ENCODE measurements at regions not wholly inside any gene's neighbourhood (a gene's known extent, or its start where the extent isn't known, plus 50 kb on each side); places are given as distances from the start of the nearest gene placed in this dataset.
A peak's percentile ranks its signal among the peaks of the same experiment; 100 is the strongest.

DNA sequence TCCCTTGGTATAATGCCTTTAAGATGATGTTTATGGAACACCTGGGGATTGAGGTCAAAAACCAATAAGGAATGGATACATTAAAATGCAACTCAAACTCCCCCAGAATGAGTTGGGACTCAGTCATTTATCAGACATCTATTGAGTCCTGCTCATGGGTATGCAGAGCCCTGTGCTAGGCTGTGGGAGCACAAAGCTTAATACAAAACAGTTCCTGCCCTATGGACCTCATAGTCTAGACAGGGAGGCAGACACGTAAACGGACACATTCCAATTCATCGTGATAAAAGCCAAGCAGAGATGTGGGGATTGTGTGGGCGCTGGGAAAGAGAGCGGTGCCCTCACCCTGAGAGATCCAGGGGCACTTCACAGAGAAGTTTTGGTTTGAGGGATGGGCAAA lies 181.7 kb downstream of the PTEN start:
- TF ChIP-seq GATA2 (IDR thresholded peaks at IDR 0.05; ENCODE audit: low read depth, low read length) = no peak
- no peak for TF ChIP-seq GATA3 (IDR thresholded peaks at IDR 0.05; ENCODE audit: low read depth, low read length)

- no peak for TF ChIP-seq GATA2 (IDR thresholded peaks at IDR 0.05; ENCODE audit: low read depth, low read length)
- TF ChIP-seq GATA3 (IDR thresholded peaks at IDR 0.05; ENCODE audit: low read depth, low read length) = no peak
These were observed 182.4 kb downstream of the PTEN start for GRCh38 chr10:88045656-88046415.

- TF ChIP-seq GATA2 (IDR thresholded peaks at IDR 0.05; ENCODE audit: low read depth, low read length) (no peak), GATA3 (IDR thresholded peaks at IDR 0.05; ENCODE audit: low read depth, low read length) (no peak)
These were observed 184.2 kb downstream of the PTEN start for GRCh38 chr10:88047579-88047978.

- TF ChIP-seq GATA2 (IDR thresholded peaks at IDR 0.05; ENCODE audit: low read depth, low read length) = no peak
- TF ChIP-seq GATA3 (IDR thresholded peaks at IDR 0.05; ENCODE audit: low read depth, low read length) = no peak
These were observed 184.9 kb downstream of the PTEN start for GRCh38 chr10:88048312-88048711.

- TF ChIP-seq GATA2 (IDR thresholded peaks at IDR 0.05; ENCODE audit: low read depth, low read length) = no peak
These were observed 185.8 kb downstream of the PTEN start for GRCh38 chr10:88049204-88049603.

GRCh38 chr10:88057720-88058119 lies 194.3 kb downstream of the PTEN start:
- TF ChIP-seq GATA3 (IDR thresholded peaks at IDR 0.05; ENCODE audit: low read depth, low read length) = no peak
- no peak for TF ChIP-seq GATA2 (IDR thresholded peaks at IDR 0.05; ENCODE audit: low read depth, low read length)

- no peak for TF ChIP-seq GATA3 (IDR thresholded peaks at IDR 0.05; ENCODE audit: low read depth, low read length)
- no peak for TF ChIP-seq GATA2 (IDR thresholded peaks at IDR 0.05; ENCODE audit: low read depth, low read length)
These were observed 195.3 kb downstream of the PTEN start for GRCh38 chr10:88058750-88059149.

GRCh38 chr10:88059190-88059589 lies 195.8 kb downstream of the PTEN start:
- TF ChIP-seq GATA3 (IDR thresholded peaks at IDR 0.05; ENCODE audit: low read depth, low read length) = no peak
- TF ChIP-seq GATA2 (IDR thresholded peaks at IDR 0.05; ENCODE audit: low read depth, low read length) = no peak

DNA sequence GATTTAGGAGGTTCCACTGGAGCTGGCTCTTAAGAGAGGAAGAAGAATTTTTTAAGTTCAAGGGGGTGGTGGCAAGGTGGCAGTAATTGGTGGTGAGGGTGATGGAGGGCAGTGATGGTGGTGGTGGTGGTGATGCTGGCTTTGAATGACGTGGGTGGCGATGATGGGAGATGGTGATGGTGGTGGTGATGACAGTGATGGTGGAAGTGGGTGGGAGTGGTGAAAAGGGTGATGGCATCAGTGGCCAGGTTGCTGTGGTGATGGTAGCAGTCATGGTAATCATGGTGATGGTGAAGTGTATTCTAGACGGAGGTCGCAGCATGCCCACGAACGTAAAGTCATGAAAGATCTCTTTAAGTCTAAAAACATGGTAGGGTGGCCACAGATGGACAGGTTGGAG lies 197.3 kb downstream of the PTEN start:
- no peak for TF ChIP-seq GATA3 (IDR thresholded peaks at IDR 0.05; ENCODE audit: low read depth, low read length)
- no peak for TF ChIP-seq GATA2 (IDR thresholded peaks at IDR 0.05; ENCODE audit: low read depth, low read length)

DNA sequence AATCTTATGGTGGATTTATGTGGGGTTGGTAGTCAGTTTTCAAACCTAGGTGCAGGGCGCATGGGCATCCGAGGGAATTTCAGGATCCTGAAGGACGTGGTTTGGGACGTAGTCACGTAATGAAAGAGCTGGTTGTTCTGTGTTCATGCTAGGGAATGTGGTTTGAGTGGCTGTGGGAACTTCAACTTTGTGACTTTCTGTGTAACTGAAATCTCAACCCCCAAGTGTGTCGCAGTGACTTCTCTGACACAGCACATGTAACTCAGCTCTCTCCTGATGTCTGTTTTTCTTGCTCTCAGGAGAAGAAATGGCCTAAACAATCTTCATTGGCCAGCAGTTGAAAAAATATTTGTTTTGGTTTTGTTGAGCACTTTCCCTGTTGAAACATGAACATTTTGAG lies 199.0 kb downstream of the PTEN start:
- TF ChIP-seq GATA3 (IDR thresholded peaks at IDR 0.05; ENCODE audit: low read depth, low read length) (no peak), GATA2 (IDR thresholded peaks at IDR 0.05; ENCODE audit: low read depth, low read length) (no peak)

- TF ChIP-seq GATA2 (IDR thresholded peaks at IDR 0.05; ENCODE audit: low read depth, low read length) (no peak), GATA3 (IDR thresholded peaks at IDR 0.05; ENCODE audit: low read depth, low read length) (no peak; the same call in 1 of the 2 replicates)
These were observed 199.5 kb downstream of the PTEN start for GRCh38 chr10:88062798-88063472.

- no peak for TF ChIP-seq GATA3 (IDR thresholded peaks at IDR 0.05; ENCODE audit: low read depth, low read length)
- TF ChIP-seq GATA2 (IDR thresholded peaks at IDR 0.05; ENCODE audit: low read depth, low read length) = no peak
These were observed 200.6 kb downstream of the PTEN start for GRCh38 chr10:88063861-88064557.

GRCh38 chr10:88064608-88065382 lies 201.4 kb downstream of the PTEN start:
- peak; percentile 95 for TF ChIP-seq GATA2 (IDR thresholded peaks at IDR 0.05; ENCODE audit: low read depth, low read length)
- TF ChIP-seq GATA3 (IDR thresholded peaks at IDR 0.05; ENCODE audit: low read depth, low read length) = peak; percentile 94

Data from SH-SY5Y (cell line).